ENCODE measurements at regions not wholly inside any gene's neighbourhood (a gene's known extent, or its start where the extent isn't known, plus 50 kb on each side); places are given as distances from the start of the nearest gene placed in this dataset.

- TF ChIP-seq, protein P1, sequence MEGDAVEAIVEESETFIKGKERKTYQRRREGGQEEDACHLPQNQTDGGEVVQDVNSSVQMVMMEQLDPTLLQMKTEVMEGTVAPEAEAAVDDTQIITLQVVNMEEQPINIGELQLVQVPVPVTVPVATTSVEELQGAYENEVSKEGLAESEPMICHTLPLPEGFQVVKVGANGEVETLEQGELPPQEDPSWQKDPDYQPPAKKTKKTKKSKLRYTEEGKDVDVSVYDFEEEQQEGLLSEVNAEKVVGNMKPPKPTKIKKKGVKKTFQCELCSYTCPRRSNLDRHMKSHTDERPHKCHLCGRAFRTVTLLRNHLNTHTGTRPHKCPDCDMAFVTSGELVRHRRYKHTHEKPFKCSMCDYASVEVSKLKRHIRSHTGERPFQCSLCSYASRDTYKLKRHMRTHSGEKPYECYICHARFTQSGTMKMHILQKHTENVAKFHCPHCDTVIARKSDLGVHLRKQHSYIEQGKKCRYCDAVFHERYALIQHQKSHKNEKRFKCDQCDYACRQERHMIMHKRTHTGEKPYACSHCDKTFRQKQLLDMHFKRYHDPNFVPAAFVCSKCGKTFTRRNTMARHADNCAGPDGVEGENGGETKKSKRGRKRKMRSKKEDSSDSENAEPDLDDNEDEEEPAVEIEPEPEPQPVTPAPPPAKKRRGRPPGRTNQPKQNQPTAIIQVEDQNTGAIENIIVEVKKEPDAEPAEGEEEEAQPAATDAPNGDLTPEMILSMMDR (IDR thresholded peaks at IDR 0.05): no peak
- Histone ChIP-seq H3K4me3 (no peak overlapping the region), H3K36me3 (no peaks in the 10 kb centered on the region), H3K27ac (no peak overlapping the region), H3K27me3 (no peaks in the 10 kb centered on the region), H3K9me3 (peaks cover 0 to 9% of the 10 kb centered on the region in 2 donors), H3K4me1 (no peaks in the 10 kb centered on the region)
- DNase-seq (no peak), ATAC-seq (no peak)
- intact Hi-C loops (cut with DNase I): no loop called here
These were observed 286.4 kb downstream of the ARHGAP12 start for GRCh38 chr10:31642281-31642680.

GRCh38 chr10:31635415-31636065 lies 293.1 kb downstream of the ARHGAP12 start:
- Histone ChIP-seq H3K9me3 (peaks cover 0 to 7% of the 10 kb centered on the region in 2 donors), H3K27me3 (no peaks in the 10 kb centered on the region), H3K36me3 (no peaks in the 10 kb centered on the region), H3K4me3 (no peak overlapping the region), H3K4me1 (no peaks in the 10 kb centered on the region), H3K27ac (no peak overlapping the region)
- DNase-seq (no peak), ATAC-seq (no peak)
- intact Hi-C loops (cut with DNase I): no loop called here
- TF ChIP-seq, protein P1 (IDR thresholded peaks at IDR 0.05): no peak

- Histone ChIP-seq H3K4me3 (no peak overlapping the region), H3K27ac (no peak overlapping the region), H3K36me3 (no peaks in the 10 kb centered on the region), H3K27me3 (no peaks in the 10 kb centered on the region), H3K4me1 (no peaks in the 10 kb centered on the region), H3K9me3 (peaks cover 0 to 7% of the 10 kb centered on the region in 2 donors)
- TF ChIP-seq, protein P1 (IDR thresholded peaks at IDR 0.05): no peak
- ATAC-seq: no peak
- intact Hi-C loops (cut with DNase I): no loop called here
- DNase-seq: no peak
These were observed 293.6 kb downstream of the ARHGAP12 start for GRCh38 chr10:31635009-31635408.

DNA sequence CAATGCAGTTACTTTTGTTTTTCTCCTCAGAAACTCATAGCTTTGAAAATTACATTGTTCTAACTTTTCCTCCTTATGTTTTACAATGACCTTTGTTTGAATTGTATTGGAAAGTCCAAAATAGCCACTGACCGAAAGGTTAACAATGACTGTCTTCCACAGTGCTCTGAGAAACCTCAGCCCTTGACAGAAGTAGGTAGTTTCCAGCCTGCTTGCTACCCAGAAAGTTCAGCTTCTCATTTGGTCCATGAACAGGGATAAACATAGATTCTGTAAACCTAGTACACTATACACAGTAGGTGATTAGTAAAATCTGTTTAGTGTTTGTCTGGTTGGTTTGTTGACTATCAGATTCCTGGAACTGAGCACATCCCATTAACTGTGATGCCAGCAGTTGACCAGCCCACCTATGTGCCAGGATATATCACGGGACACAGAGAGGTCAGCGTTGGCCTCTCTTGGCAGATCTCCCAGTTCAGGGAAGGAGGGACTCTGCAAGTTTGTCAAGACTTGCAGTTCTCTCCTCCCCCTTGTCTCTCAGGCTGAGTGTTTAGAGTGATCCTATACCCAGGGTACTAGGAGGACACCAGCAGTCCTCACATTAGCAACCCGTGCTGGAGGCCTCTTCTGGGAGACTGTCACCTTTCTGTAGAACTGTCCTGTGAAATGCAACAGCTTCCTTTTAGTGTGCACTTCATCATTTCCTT lies 297.6 kb downstream of the ARHGAP12 start:
- no peaks in the 10 kb centered on the region for H3K36me3 ChIP-seq
- ATAC-seq (no peak), DNase-seq (no peak)
- H3K9me3 ChIP-seq: peaks cover 0 to 11% of the 10 kb centered on the region in 2 donors
- no peak overlapping the region for H3K4me3 ChIP-seq
- no peaks in the 10 kb centered on the region for H3K27me3 ChIP-seq
- TF ChIP-seq, protein P1 (IDR thresholded peaks at IDR 0.05): no peak
- intact Hi-C loops (cut with DNase I): no loop called here
- H3K27ac ChIP-seq: no peak overlapping the region
- H3K4me1 ChIP-seq: no peaks in the 10 kb centered on the region

DNA sequence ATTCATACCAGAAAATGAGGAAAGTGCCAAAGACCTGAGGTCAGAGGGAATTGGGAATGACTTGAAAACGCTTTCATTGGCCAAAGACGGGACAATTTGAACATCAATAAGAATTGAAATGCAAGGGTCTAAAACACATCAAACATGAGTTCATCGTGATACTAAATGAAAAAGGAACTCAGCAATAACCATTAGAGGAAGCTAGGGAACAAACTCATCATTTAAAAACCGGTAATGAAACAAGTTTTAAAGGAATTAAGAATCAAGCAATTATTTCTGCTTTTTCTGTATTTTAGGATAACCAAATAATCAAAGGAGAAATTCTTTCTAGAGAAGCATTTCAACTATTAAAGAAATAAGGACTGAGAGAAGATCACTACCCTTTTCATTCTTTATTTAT lies 303.1 kb downstream of the ARHGAP12 start:
- TF ChIP-seq, protein P1 (IDR thresholded peaks at IDR 0.05): no peak
- intact Hi-C loops (cut with DNase I): no loop called here
- no peaks in the 10 kb centered on the region for H3K36me3 ChIP-seq
- H3K9me3 ChIP-seq: peaks cover 0 to 21% of the 10 kb centered on the region in 2 donors
- no peak overlapping the region for H3K27ac ChIP-seq
- peaks cover 0 to 4% of the 10 kb centered on the region in 2 donors for H3K4me1 ChIP-seq
- DNase-seq (no peak), ATAC-seq (no peak)
- H3K4me3 ChIP-seq: no peak overlapping the region
- no peaks in the 10 kb centered on the region for H3K27me3 ChIP-seq
